Skeletal muscle satellite cell (primary cell): ENCODE measurements at regions not wholly inside any gene's neighbourhood (a gene's known extent, or its start where the extent isn't known, plus 50 kb on each side); places are given as distances from the start of the nearest gene placed in this dataset.

Experiments
- H3K27me3 ChIP-seq: 2 replicates; pipeline ENCODE4 v1.7.0; 2013; ENCODE audit warnings: low read length; ENCODE audit not compliant: control insufficient read depth, insufficient read depth
- H3K36me3 ChIP-seq: 2 replicates; pipeline ENCODE4 v1.7.0; 2013; ENCODE audit warnings: mild to moderate bottlenecking, control low read depth, low read length; ENCODE audit not compliant: insufficient read depth
- H3K4me1 ChIP-seq: 2 replicates; pipeline ENCODE4 v1.7.0; 2013; ENCODE audit warnings: low read length; ENCODE audit not compliant: control insufficient read depth, insufficient read depth
- H3K4me2 ChIP-seq: 2 replicates; pipeline ENCODE4 v1.7.0; 2013; ENCODE audit warnings: mild to moderate bottlenecking, low read length
- H3K4me3 ChIP-seq: 2 replicates; pipeline ENCODE4 v1.7.0; 2013; ENCODE audit warnings: low read length
- H3K9ac ChIP-seq: 2 replicates; pipeline ENCODE4 v1.7.0; 2013; ENCODE audit warnings: mild to moderate bottlenecking, low read depth, low read length, moderate library complexity
- H3K9me3 ChIP-seq: replicated peaks from 2 replicates; pipeline ENCODE4 v1.7.0; 2013; ENCODE audit warnings: mild to moderate bottlenecking, control low read depth, low read length

DNA sequence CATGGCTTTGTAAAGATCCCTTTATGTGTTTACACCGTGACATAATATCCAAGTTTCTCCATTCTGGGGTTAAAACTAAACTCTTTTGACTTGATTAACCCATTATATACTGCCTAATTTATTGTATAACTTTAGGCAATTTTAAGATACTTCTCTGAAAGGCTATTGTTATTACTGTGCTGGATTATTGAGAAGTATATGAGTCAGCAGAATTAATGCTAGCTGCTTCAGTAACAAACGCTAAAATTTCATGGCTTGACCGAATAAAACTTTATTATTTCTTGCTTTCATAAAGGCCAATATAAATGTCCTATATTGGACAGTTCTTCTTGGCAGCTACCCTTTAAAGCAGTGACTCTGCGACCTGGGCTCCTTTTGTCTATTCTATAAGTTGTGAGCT is 853.9 kb downstream of the SORCS3 start:
- Histone ChIP-seq H3K9me3 (peaks cover 1% of the 10 kb centered on the region), H3K9ac (no peak overlapping the region), H3K4me2 (no peak overlapping the region), H3K4me3 (no peak overlapping the region), H3K4me1 (no peaks in the 10 kb centered on the region), H3K27me3 (no peaks in the 10 kb centered on the region), H3K36me3 (no peaks in the 10 kb centered on the region)

DNA sequence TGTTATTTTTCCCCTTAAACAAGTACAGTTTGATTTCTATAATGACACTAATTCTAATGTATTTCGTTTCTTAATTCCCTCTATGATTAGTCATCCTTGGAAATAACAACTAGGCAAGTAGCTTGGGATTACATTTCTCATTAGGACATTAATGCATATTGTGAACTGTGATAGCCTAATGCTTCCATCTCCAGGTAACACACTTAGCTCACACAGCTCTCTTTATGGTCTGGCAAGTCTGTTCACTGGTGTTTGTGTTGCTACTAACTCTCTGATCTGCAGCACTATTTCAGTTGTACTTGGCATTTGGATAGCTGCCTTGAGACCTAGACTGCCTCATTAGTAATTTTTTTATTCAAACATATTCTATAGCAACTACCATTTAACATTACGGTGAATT is 853.2 kb downstream of the SORCS3 start:
- no peak overlapping the region for H3K4me2 ChIP-seq
- no peaks in the 10 kb centered on the region for H3K9me3 ChIP-seq
- no peaks in the 10 kb centered on the region for H3K27me3 ChIP-seq
- no peaks in the 10 kb centered on the region for H3K36me3 ChIP-seq
- no peak overlapping the region for H3K9ac ChIP-seq
- no peak overlapping the region for H3K4me3 ChIP-seq
- no peaks in the 10 kb centered on the region for H3K4me1 ChIP-seq

DNA sequence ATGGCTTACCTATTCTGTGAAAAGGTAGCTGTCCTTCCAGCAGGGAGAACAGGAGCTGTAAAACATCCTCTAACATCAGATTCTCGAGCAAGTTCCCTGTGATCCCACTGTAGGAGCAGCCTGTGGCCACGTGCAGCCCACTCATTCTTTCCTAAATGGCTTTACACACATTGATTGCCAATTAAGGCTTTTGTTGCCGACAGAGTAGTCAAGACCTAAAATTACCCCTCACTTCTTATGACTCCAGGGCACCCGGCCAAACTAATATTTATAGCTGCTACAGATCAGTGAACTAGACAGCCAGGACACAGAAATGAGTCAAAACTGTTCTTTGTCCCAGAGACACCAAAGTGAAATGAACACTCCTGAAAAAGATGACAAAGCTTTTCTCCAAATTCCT is 832.1 kb downstream of the SORCS3 start:
- Histone ChIP-seq H3K4me2 (no peak overlapping the region), H3K9ac (no peak overlapping the region), H3K4me1 (no peaks in the 10 kb centered on the region), H3K27me3 (no peaks in the 10 kb centered on the region), H3K36me3 (no peaks in the 10 kb centered on the region), H3K4me3 (no peak overlapping the region), H3K9me3 (no peaks in the 10 kb centered on the region)

DNA sequence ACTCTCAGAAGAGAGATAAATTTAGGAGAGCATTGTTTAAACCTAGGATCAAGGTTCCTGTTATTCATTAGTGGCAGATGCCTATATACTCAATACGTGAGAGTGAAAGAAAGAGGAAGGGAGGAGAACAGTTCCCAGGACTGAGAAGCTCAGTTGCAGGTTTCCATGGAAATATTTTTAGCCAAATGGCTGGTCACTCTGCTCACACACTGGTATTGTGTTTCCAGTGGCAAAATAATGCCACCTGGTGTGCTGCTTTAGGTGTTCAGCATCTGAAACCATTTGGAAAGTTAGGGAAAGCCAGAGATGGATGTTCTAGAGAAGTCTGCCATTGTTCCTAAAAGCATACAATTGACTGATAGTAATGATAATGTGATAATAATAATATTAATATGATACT is 827.7 kb downstream of the SORCS3 start:
- Histone ChIP-seq H3K4me1 (no peaks in the 10 kb centered on the region), H3K4me2 (no peak overlapping the region), H3K9ac (no peak overlapping the region), H3K9me3 (peaks cover 5% of the 10 kb centered on the region), H3K4me3 (no peak overlapping the region), H3K27me3 (no peaks in the 10 kb centered on the region), H3K36me3 (no peaks in the 10 kb centered on the region)

DNA sequence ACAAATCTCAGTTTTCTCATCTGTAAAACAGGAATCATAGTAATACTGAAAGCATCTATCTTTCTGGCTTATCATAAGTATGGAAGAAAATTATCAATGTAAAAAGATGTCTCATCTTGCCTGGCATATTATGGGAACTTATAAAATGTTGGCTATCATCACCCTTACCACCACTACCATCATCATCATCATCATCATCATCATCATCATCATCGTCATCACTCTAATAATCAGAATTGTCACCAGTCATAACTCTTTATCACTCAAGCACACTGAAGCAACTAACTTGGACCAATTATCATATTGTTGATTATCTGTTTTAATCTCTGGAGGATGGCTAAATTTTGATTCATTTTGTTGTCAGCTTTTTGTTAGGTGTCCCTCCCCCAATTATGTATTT is 825.4 kb downstream of the SORCS3 start:
- no peaks in the 10 kb centered on the region for H3K4me1 ChIP-seq
- no peaks in the 10 kb centered on the region for H3K36me3 ChIP-seq
- H3K4me2 ChIP-seq, result no peak overlapping the region
- no peak overlapping the region for H3K4me3 ChIP-seq
- H3K9ac ChIP-seq, result no peak overlapping the region
- H3K9me3 ChIP-seq, result peaks cover 5% of the 10 kb centered on the region
- no peaks in the 10 kb centered on the region for H3K27me3 ChIP-seq

DNA sequence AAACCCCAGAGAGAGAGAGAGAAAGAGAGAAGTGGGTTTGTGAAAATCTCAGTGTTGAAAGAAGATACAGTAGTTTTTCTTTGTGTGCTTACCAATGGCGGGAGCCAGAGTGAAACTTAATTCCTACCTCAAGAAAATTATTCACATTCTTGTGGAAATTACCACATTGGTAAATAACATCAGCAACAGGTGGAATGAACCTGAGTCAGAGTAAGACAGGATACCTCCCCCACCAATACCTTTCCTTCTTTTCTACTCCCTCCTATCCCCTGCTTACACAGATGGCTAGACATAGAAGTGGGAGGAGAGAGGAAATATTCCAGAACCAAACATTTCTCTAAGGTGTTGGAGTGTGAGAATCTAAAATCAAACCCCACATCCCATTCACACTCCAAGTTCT is 793.9 kb downstream of the SORCS3 start:
- no peak overlapping the region for H3K4me3 ChIP-seq
- no peaks in the 10 kb centered on the region for H3K4me1 ChIP-seq
- H3K4me2 ChIP-seq, result no peak overlapping the region
- no peak overlapping the region for H3K9ac ChIP-seq
- no peaks in the 10 kb centered on the region for H3K36me3 ChIP-seq
- no peaks in the 10 kb centered on the region for H3K27me3 ChIP-seq
- no peaks in the 10 kb centered on the region for H3K9me3 ChIP-seq

DNA sequence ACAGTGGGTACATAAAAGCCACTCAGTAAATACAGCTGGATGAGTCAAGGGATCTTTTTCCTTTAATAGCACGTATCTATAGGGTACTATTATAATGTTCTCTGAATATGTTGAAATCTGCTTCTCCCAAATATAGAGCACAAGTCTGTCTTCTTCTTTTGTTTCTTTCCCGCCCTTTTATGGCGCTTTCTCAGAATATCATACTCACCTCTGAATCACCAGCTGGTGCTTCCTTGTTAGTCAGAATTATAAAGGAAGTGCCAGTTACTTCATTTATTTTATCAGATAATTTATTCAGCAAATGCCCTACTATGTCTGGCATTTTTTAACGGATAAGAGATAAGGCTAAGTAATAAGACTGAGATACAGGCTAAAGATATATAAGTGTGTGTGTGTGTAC is 772.9 kb downstream of the SORCS3 start:
- Histone ChIP-seq H3K4me3 (no peak overlapping the region), H3K4me2 (no peak overlapping the region), H3K27me3 (no peaks in the 10 kb centered on the region), H3K4me1 (no peaks in the 10 kb centered on the region), H3K9me3 (no peaks in the 10 kb centered on the region), H3K36me3 (no peaks in the 10 kb centered on the region), H3K9ac (no peak overlapping the region)

DNA sequence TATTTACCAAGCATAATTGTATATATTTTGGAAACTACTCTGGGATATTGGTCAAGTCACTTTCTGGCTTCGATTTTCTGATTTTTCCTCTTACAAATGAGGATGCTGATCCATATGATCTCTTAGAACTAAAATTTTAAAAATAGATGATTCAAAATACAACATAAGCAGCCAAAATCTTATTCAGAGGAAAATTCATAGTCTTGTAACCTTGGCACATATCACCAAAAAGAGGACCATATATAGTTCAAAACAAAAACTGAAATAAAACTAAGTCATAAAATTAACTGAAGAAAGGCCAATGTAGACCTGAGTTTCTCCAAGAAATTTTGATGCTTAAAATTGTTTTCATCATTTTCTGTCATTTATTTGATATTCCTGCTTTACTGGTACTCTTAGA is 768.3 kb downstream of the SORCS3 start:
- Histone ChIP-seq H3K4me2 (no peak overlapping the region), H3K36me3 (no peaks in the 10 kb centered on the region), H3K4me1 (no peaks in the 10 kb centered on the region), H3K9ac (no peak overlapping the region), H3K9me3 (no peaks in the 10 kb centered on the region), H3K27me3 (no peaks in the 10 kb centered on the region), H3K4me3 (no peak overlapping the region)

DNA sequence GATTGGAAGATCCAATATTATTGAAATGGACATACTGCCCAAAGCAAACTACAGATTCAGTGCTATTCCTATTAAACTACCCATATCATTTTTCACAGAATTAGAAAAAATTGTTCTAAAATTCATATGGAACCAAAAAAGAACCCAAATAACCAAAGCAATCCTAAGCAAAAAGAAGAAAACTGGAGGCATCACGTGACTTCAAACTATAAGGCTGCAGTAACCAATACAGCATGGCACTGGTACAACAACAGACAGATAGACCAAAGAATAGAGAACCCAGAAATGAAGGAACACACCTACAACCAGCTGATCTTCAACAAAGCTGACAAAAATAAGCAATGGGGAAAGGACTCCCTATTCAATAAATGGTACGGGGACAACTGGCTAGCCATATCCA is 765.4 kb downstream of the SORCS3 start:
- H3K9ac ChIP-seq, result no peak overlapping the region
- no peak overlapping the region for H3K4me3 ChIP-seq
- H3K4me2 ChIP-seq, result no peak overlapping the region
- no peaks in the 10 kb centered on the region for H3K9me3 ChIP-seq
- H3K27me3 ChIP-seq, result no peaks in the 10 kb centered on the region
- no peaks in the 10 kb centered on the region for H3K36me3 ChIP-seq
- no peaks in the 10 kb centered on the region for H3K4me1 ChIP-seq

DNA sequence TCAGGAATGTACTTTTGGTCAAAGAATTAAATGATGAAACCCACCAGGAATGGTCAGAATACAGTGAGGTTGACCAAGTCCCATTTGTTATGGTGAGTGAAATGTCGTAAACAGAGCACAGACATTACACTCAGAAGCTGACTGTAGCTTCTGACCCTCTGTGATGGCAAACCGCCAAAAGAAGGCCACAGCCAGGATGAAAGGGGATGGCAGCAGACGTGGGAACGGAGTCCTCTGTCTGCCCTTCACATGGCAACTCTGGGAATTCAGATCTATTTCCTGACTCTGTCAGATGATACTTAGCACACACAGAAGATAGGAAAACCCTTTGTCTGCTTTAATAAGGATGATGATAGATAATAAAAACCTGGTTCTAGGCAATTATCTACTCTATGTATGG is 757.1 kb downstream of the SORCS3 start:
- no peak overlapping the region for H3K4me3 ChIP-seq
- H3K4me1 ChIP-seq, result no peaks in the 10 kb centered on the region
- no peaks in the 10 kb centered on the region for H3K27me3 ChIP-seq
- peaks cover 4% of the 10 kb centered on the region for H3K9me3 ChIP-seq
- H3K36me3 ChIP-seq, result no peaks in the 10 kb centered on the region
- no peak overlapping the region for H3K9ac ChIP-seq
- H3K4me2 ChIP-seq, result no peak overlapping the region

DNA sequence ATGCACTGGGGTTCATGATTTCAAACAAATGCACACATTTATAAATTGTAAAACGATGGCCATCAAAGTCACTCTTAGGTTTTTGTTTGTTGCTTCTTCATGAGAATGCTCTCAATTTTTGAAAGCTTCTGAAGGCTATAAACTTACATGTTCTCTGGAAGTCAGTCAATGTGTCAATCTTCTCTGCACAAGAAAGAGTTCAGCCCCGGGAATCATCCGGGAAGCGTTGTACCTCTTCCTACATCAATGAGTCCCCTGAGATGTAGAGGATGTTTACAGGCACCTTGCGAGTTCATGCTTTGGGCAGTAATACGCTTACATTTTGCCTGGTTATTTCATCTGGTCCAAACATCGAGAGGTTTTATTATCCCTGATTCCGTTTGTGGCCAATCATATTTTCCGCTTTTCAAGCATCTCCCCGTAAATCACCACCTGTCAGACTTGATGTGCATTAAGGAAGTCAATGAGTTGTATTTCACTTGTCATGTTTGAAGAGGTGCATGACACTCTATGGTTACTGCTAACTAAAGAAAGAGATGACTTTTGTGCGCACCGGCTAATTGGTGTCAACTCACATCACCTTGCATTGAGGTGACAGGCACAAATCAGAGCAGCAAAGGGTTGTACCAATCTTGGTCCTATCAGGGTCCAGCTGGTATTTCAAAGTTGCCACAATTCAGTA is 750.7 kb downstream of the SORCS3 start:
- H3K4me3 ChIP-seq, result no peak overlapping the region
- no peaks in the 10 kb centered on the region for H3K4me1 ChIP-seq
- H3K4me2 ChIP-seq, result no peak overlapping the region
- no peak overlapping the region for H3K9ac ChIP-seq
- peaks cover 9% of the 10 kb centered on the region for H3K9me3 ChIP-seq
- no peaks in the 10 kb centered on the region for H3K27me3 ChIP-seq
- H3K36me3 ChIP-seq, result no peaks in the 10 kb centered on the region

DNA sequence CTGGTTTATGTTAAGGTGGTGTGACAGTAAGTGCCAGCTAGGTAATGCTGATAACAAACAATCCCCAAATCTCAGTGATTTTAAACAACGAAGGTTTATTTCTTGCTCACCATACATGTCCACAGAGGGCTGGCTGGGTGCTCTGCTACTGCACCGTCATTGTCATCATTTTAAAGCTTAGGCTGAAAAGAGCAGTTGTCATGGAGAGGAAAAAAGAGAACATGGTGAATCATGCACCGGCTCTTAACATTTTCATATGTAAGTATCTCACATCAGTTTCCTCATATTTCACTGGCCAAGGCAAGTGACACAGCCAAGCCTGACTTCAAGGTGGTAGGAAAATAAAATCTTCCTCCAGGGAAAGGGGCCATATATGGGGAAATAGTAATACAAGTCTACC is 746.9 kb downstream of the SORCS3 start:
- Histone ChIP-seq H3K4me2 (no peak overlapping the region), H3K36me3 (no peaks in the 10 kb centered on the region), H3K9me3 (peaks cover 11% of the 10 kb centered on the region), H3K9ac (no peak overlapping the region), H3K27me3 (no peaks in the 10 kb centered on the region), H3K4me1 (no peaks in the 10 kb centered on the region), H3K4me3 (no peak overlapping the region)
